ENCODE measurements at regions not wholly inside any gene's neighbourhood (a gene's known extent, or its start where the extent isn't known, plus 50 kb on each side); places are given as distances from the start of the nearest gene placed in this dataset.

DNA sequence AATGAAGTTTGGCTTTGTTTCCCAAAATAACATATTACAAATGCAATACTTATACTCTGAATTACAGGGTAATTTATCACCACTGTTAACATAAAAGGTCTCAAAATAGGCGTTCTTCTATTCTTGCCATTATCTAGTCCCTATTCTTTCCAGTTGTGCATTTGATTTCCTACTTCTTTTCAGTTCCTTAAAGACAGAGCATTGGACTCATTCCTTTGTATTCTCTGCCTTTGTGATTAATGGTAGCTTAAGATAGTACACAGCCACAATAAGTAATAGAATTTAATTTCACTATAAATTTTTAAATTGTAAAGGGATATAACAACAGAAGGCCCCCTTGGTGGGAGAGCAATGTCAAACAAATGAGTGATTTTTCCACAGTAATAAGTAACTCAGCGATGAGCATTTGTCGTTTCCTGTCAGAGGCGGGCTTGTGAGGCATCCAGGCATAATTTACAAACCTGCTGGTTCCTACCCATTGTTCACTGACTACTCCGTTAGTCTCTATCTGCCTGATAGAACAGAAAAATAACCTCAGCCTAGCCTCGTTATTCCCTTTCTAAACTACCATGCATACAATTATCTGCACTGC is 456.6 kb upstream of the REG3G start:
- H3K27me3 ChIP-seq (replicated peaks; ENCODE audit: control insufficient read depth, insufficient read depth, low read length), result no peaks in the 10 kb centered on the region
- no peaks in the 10 kb centered on the region for H3K36me3 ChIP-seq (ENCODE audit: control insufficient read depth, insufficient read depth, low read length)
- DNase-seq, result no peak
- TF ChIP-seq, protein P1, sequence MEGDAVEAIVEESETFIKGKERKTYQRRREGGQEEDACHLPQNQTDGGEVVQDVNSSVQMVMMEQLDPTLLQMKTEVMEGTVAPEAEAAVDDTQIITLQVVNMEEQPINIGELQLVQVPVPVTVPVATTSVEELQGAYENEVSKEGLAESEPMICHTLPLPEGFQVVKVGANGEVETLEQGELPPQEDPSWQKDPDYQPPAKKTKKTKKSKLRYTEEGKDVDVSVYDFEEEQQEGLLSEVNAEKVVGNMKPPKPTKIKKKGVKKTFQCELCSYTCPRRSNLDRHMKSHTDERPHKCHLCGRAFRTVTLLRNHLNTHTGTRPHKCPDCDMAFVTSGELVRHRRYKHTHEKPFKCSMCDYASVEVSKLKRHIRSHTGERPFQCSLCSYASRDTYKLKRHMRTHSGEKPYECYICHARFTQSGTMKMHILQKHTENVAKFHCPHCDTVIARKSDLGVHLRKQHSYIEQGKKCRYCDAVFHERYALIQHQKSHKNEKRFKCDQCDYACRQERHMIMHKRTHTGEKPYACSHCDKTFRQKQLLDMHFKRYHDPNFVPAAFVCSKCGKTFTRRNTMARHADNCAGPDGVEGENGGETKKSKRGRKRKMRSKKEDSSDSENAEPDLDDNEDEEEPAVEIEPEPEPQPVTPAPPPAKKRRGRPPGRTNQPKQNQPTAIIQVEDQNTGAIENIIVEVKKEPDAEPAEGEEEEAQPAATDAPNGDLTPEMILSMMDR (IDR thresholded peaks at IDR 0.05; ENCODE audit: insufficient read depth in 1 of 2, low read depth in 1 of 2, low read length in 1 of 2, severe bottlenecking in 1 of 2, unreplicated experiment in 1 of 2), result no peak
- POLR2A ChIA-PET, result no interaction called here
- H3K4me1 ChIP-seq, result no peaks in the 10 kb centered on the region
- H3K4me1 Mint-ChIP-seq (ENCODE audit: low read depth, unreplicated experiment), result no peaks in the 10 kb centered on the region
- H3K4me3 ChIP-seq (ENCODE audit: low read depth, low read length), result no peak overlapping the region
- peaks cover 13% of the 10 kb centered on the region for H3K27me3 Mint-ChIP-seq (ENCODE audit: insufficient read depth, unreplicated experiment)
- intact Hi-C loops (cut with micrococcal nuclease; ENCODE audit: unreplicated experiment), result no loop called here
- no peak overlapping the region for H3K4me3 Mint-ChIP-seq (ENCODE audit: unreplicated experiment)
- H3K36me3 Mint-ChIP-seq (ENCODE audit: insufficient read depth, unreplicated experiment), result no peaks in the 10 kb centered on the region
- no peaks in the 10 kb centered on the region for H3K9me3 ChIP-seq
- no peak overlapping the region for H3K27ac Mint-ChIP-seq (ENCODE audit: unreplicated experiment)
- CTCF ChIA-PET, result no interaction called here
- no TSS peak for BruUV-seq (replicated peaks)
- H3K9me3 Mint-ChIP-seq (ENCODE audit: unreplicated experiment), result no peaks in the 10 kb centered on the region

DNA sequence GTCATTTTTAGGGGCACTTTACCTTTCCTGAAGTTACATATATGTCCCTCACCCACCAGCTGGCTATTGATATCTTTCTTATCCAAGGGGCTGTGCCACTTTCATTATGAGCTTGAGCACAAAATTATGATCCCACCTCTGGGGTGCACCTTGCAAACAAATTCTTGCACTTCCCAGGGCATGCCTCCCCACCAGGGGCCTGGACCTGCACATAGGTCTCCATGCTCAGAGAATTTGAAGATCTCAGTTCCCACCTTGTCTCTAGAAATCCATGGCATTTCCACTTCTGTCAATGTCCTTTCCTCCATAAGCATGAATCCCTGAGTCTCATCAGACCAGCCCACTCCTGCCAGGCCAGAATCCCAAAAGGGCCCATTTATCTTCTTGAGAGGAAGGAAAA is 449.1 kb upstream of the REG3G start:
- POLR2A ChIA-PET, result no interaction called here
- CTCF ChIA-PET, result no interaction called here
- no peak overlapping the region for H3K27ac Mint-ChIP-seq (ENCODE audit: unreplicated experiment)
- no peaks in the 10 kb centered on the region for H3K27me3 ChIP-seq (replicated peaks; ENCODE audit: control insufficient read depth, insufficient read depth, low read length)
- no peaks in the 10 kb centered on the region for H3K9me3 ChIP-seq
- peaks cover 4% of the 10 kb centered on the region for H3K27me3 Mint-ChIP-seq (ENCODE audit: insufficient read depth, unreplicated experiment)
- no peaks in the 10 kb centered on the region for H3K9me3 Mint-ChIP-seq (ENCODE audit: unreplicated experiment)
- H3K36me3 Mint-ChIP-seq (ENCODE audit: insufficient read depth, unreplicated experiment), result no peaks in the 10 kb centered on the region
- H3K4me1 ChIP-seq, result no peaks in the 10 kb centered on the region
- no peak overlapping the region for H3K4me3 ChIP-seq (ENCODE audit: low read depth, low read length)
- BruUV-seq (replicated peaks), result no TSS peak
- no peak overlapping the region for H3K4me3 Mint-ChIP-seq (ENCODE audit: unreplicated experiment)
- DNase-seq, result no peak
- no peaks in the 10 kb centered on the region for H3K4me1 Mint-ChIP-seq (ENCODE audit: low read depth, unreplicated experiment)
- TF ChIP-seq, protein P1 (IDR thresholded peaks at IDR 0.05; ENCODE audit: insufficient read depth in 1 of 2, low read depth in 1 of 2, low read length in 1 of 2, severe bottlenecking in 1 of 2, unreplicated experiment in 1 of 2), result no peak
- no peaks in the 10 kb centered on the region for H3K36me3 ChIP-seq (ENCODE audit: control insufficient read depth, insufficient read depth, low read length)
- intact Hi-C loops (cut with micrococcal nuclease; ENCODE audit: unreplicated experiment), result no loop called here

DNA sequence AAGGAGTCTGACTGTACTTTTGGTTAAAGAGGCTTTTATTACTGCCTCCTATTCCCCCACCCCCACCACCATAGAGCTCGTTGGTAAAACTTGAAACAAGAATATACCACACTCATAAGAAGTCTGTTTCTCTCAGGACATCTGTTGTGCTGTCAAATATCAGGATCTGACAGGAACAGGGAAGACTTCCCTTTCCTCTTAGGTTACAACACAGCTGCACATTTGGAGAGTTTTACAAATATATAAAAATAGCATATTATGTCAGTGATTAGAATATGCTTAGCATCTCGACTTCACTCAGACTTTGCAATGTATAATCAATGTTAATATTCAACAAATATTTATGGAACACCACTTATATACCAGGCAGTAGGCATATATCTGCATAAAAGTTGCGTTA is 439.6 kb upstream of the REG3G start:
- Mint-ChIP-seq H3K27me3 (ENCODE audit: insufficient read depth, unreplicated experiment) (peaks cover 17% of the 10 kb centered on the region), H3K36me3 (ENCODE audit: insufficient read depth, unreplicated experiment) (no peaks in the 10 kb centered on the region), H3K4me1 (ENCODE audit: low read depth, unreplicated experiment) (no peaks in the 10 kb centered on the region), H3K9me3 (ENCODE audit: unreplicated experiment) (no peaks in the 10 kb centered on the region), H3K4me3 (ENCODE audit: unreplicated experiment) (no peak overlapping the region), H3K27ac (ENCODE audit: unreplicated experiment) (no peak overlapping the region)
- intact Hi-C loops (cut with micrococcal nuclease; ENCODE audit: unreplicated experiment), result no loop called here
- Histone ChIP-seq H3K27me3 (replicated peaks; ENCODE audit: control insufficient read depth, insufficient read depth, low read length) (no peaks in the 10 kb centered on the region), H3K4me1 (no peaks in the 10 kb centered on the region), H3K36me3 (ENCODE audit: control insufficient read depth, insufficient read depth, low read length) (no peaks in the 10 kb centered on the region), H3K9me3 (no peaks in the 10 kb centered on the region), H3K4me3 (ENCODE audit: low read depth, low read length) (no peak overlapping the region)
- no TSS peak for BruUV-seq (replicated peaks)
- ChIA-PET CTCF (interaction anchor here (0.6 kb wide), 1 partner anchor 179 kb away, joined by 3 read pairs; no protein-coding TSS in a partner anchor), POLR2A (no interaction called here)
- DNase-seq, result no peak
- TF ChIP-seq, protein P1 (IDR thresholded peaks at IDR 0.05; ENCODE audit: insufficient read depth in 1 of 2, low read depth in 1 of 2, low read length in 1 of 2, severe bottlenecking in 1 of 2, unreplicated experiment in 1 of 2), result no peak
